GM18907 (cell line): ENCODE measurements at regions not wholly inside any gene's neighbourhood (a gene's known extent, or its start where the extent isn't known, plus 50 kb on each side); places are given as distances from the start of the nearest gene placed in this dataset.

Source experiments
- ATAC-seq: cut with Tn5 transposase; IDR thresholded peaks from one replicate; pipeline ENCODE4 v1.9.1; 2021; ENCODE audit warnings: mild to moderate bottlenecking, moderate library complexity; ENCODE audit not compliant: unreplicated experiment

- no peak for ATAC-seq
These were observed 865.4 kb downstream of the CCSER2 start for GRCh38 chr10:85193796-85194195.

- no peak for ATAC-seq
These were observed 866.3 kb downstream of the CCSER2 start for GRCh38 chr10:85194706-85195105.

- ATAC-seq = no peak
These were observed 867.2 kb downstream of the CCSER2 start for GRCh38 chr10:85195596-85195995.

- no peak for ATAC-seq
These were observed 876.4 kb downstream of the CCSER2 start for GRCh38 chr10:85204814-85205213.

GRCh38 chr10:85212526-85212925 lies 884.1 kb downstream of the CCSER2 start:
- no peak for ATAC-seq

GRCh38 chr10:85213493-85213892 lies 885.1 kb downstream of the CCSER2 start:
- ATAC-seq = no peak

GRCh38 chr10:85222300-85222699 lies 893.9 kb downstream of the CCSER2 start:
- no peak for ATAC-seq

GRCh38 chr10:85224366-85224940 lies 896.1 kb downstream of the CCSER2 start:
- no peak for ATAC-seq

GRCh38 chr10:85225311-85225710 lies 896.9 kb downstream of the CCSER2 start:
- no peak for ATAC-seq

GRCh38 chr10:85226596-85226995 lies 898.2 kb downstream of the CCSER2 start:
- ATAC-seq = no peak

- no peak for ATAC-seq
These were observed 900.3 kb downstream of the CCSER2 start for GRCh38 chr10:85228726-85229125.

- ATAC-seq = no peak
These were observed 903.3 kb downstream of the CCSER2 start for GRCh38 chr10:85231534-85232270.

GRCh38 chr10:85235258-85235657 lies 906.9 kb downstream of the CCSER2 start:
- no peak for ATAC-seq

GRCh38 chr10:85238676-85239075 lies 910.3 kb downstream of the CCSER2 start:
- no peak for ATAC-seq

GRCh38 chr10:85250304-85250703 lies 921.9 kb downstream of the CCSER2 start:
- ATAC-seq = no peak

GRCh38 chr10:85256481-85256880 lies 928.1 kb downstream of the CCSER2 start:
- ATAC-seq = no peak

GRCh38 chr10:85259908-85260307 lies 931.5 kb downstream of the CCSER2 start:
- no peak for ATAC-seq

- no peak for ATAC-seq
These were observed 934.6 kb downstream of the CCSER2 start for GRCh38 chr10:85262992-85263391.

GRCh38 chr10:85265121-85265520 lies 936.7 kb downstream of the CCSER2 start:
- ATAC-seq = no peak

GRCh38 chr10:85266808-85267207 lies 938.4 kb downstream of the CCSER2 start:
- no peak for ATAC-seq

- ATAC-seq = no peak
These were observed 951.6 kb downstream of the CCSER2 start for GRCh38 chr10:85280014-85280413.
